ENCODE measurements at regions not wholly inside any gene's neighbourhood (a gene's known extent, or its start where the extent isn't known, plus 50 kb on each side); places are given as distances from the start of the nearest gene placed in this dataset.

DNA sequence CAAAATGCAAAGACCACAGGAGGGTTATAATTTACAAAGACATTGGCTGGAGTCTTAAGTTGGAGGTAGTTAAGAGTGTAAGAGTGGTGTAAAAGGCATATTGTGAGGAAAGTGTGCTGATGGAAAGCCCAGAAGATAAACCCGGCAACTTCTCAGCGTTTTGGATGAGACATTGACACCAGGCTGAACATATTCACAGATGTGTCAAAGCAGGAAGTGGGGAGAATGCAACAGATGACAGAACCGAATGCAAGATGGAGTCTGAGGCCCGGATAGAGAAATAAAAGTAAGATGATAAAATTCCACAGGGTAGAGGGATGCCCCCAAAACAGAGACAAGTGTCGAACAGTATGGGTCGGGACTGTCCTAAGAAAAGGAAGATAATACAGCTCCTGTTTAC lies 230.4 kb upstream of the TMEM72 start:
- Histone ChIP-seq H3K79me2 (ENCODE audit: insufficient read depth) (no peaks in the 10 kb centered on the region), H3K9me2 (ENCODE audit: insufficient read depth) (no peaks in the 10 kb centered on the region), H2AFZ (no peak overlapping the region), H3K4me2 (ENCODE audit: unreplicated experiment) (no peak overlapping the region), H3K4me3 (no peak overlapping the region), H3K27ac (no peak overlapping the region), H3K4me1 (ENCODE audit: insufficient read depth) (no peaks in the 10 kb centered on the region), H3K36me3 (ENCODE audit: low read depth) (no peaks in the 10 kb centered on the region), H3K9ac (no peak overlapping the region), H3K27me3 (replicated peaks; ENCODE audit: insufficient read depth) (no peaks in the 10 kb centered on the region), H3F3A (ENCODE audit: insufficient read depth) (no peaks in the 10 kb centered on the region), H3K9me3 (ENCODE audit: low read depth) (no peaks in the 10 kb centered on the region), H4K20me1 (ENCODE audit: insufficient read depth) (no peaks in the 10 kb centered on the region)
- in situ Hi-C loops (cut with MboI) = no loop called here
- TF ChIP-seq EZH2phosphoT487 (IDR thresholded peaks at IDR 0.05; ENCODE audit: insufficient read depth, low read depth) (no peak), EZH2 (IDR thresholded peaks at IDR 0.05; ENCODE audit: insufficient read depth, poor library complexity, severe bottlenecking) (no peak)
- no peak for DNase-seq
- 64 to 69% methylated on average over 6 of the region's 6 CpGs for WGBS, 2 experiments (ENCODE audit: low coverage in 1 of 2, low lambda C conversion rate in 2 of 2, missing lambda C conversion rate in 2 of 2)

DNA sequence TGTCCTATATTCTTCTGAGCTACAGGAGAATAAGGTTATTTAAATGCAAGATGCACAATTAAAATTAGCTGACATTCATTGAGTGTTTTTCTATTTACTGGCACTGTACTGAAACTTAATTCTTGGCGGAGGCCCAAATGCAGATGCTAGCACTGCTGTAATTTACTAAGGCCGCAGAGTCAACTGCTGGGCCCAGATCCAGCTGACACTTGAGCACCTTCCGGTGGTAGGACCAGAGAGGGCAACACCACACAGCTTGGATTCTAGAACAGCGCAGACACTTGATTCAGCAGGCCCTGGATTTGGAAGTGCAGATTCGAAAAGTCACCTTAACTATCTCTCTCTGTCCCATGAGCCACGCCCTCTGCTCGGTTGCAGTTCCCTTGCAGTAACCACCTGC lies 228.6 kb upstream of the TMEM72 start:
- Histone ChIP-seq H2AFZ (no peak overlapping the region), H3K36me3 (ENCODE audit: low read depth) (no peaks in the 10 kb centered on the region), H4K20me1 (ENCODE audit: insufficient read depth) (no peaks in the 10 kb centered on the region), H3K4me2 (ENCODE audit: unreplicated experiment) (no peak overlapping the region), H3K9me2 (ENCODE audit: insufficient read depth) (no peaks in the 10 kb centered on the region), H3K4me3 (no peak overlapping the region), H3K27ac (no peak overlapping the region), H3F3A (ENCODE audit: insufficient read depth) (no peaks in the 10 kb centered on the region), H3K79me2 (ENCODE audit: insufficient read depth) (no peaks in the 10 kb centered on the region), H3K9me3 (ENCODE audit: low read depth) (no peaks in the 10 kb centered on the region), H3K27me3 (replicated peaks; ENCODE audit: insufficient read depth) (no peaks in the 10 kb centered on the region), H3K9ac (no peak overlapping the region), H3K4me1 (ENCODE audit: insufficient read depth) (no peaks in the 10 kb centered on the region)
- 82% methylated on average over 7 of the region's 7 CpGs for WGBS, 2 experiments (ENCODE audit: low coverage in 1 of 2, low lambda C conversion rate in 2 of 2, missing lambda C conversion rate in 2 of 2)
- in situ Hi-C loops (cut with MboI) = no loop called here
- DNase-seq = no peak
- TF ChIP-seq EZH2phosphoT487 (IDR thresholded peaks at IDR 0.05; ENCODE audit: insufficient read depth, low read depth) (no peak), EZH2 (IDR thresholded peaks at IDR 0.05; ENCODE audit: insufficient read depth, poor library complexity, severe bottlenecking) (no peak)

DNA sequence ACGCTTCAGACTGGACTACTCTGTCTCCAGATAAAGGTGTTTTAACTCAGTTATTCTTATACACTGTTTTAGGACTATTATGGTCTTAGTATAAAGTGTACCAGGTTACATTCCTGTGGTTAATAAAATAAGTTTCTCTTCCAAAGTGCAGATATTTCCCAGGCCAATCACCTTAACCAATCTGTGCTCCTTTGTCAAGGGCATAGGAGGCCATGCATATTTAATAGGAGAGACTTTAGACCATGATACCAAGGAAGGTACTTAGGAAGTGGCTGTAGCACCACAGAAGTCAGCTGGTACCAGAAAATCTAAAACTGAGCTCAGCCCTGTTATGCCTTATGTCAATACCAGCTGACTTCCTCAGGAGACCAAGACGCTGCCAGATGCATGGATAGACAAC lies 226.5 kb upstream of the TMEM72 start:
- Histone ChIP-seq H3K4me1 (ENCODE audit: insufficient read depth) (peaks cover 3% of the 10 kb centered on the region), H3K4me2 (ENCODE audit: unreplicated experiment) (no peak overlapping the region), H2AFZ (no peak overlapping the region), H3K27ac (no peak overlapping the region), H3K4me3 (no peak overlapping the region), H3K79me2 (ENCODE audit: insufficient read depth) (no peaks in the 10 kb centered on the region), H3F3A (ENCODE audit: insufficient read depth) (no peaks in the 10 kb centered on the region), H3K9ac (no peak overlapping the region), H3K36me3 (ENCODE audit: low read depth) (no peaks in the 10 kb centered on the region), H3K9me2 (ENCODE audit: insufficient read depth) (no peaks in the 10 kb centered on the region), H3K27me3 (replicated peaks; ENCODE audit: insufficient read depth) (no peaks in the 10 kb centered on the region), H4K20me1 (ENCODE audit: insufficient read depth) (no peaks in the 10 kb centered on the region), H3K9me3 (ENCODE audit: low read depth) (no peaks in the 10 kb centered on the region)
- in situ Hi-C loops (cut with MboI) = no loop called here
- no peak for DNase-seq
- TF ChIP-seq EZH2phosphoT487 (IDR thresholded peaks at IDR 0.05; ENCODE audit: insufficient read depth, low read depth) = no peak
- no peak for TF ChIP-seq EZH2 (IDR thresholded peaks at IDR 0.05; ENCODE audit: insufficient read depth, poor library complexity, severe bottlenecking)
- WGBS, 2 experiments (ENCODE audit: low coverage in 1 of 2, low lambda C conversion rate in 2 of 2, missing lambda C conversion rate in 2 of 2) = 90 to 97% methylated on average over 2 of the region's 2 CpGs

DNA sequence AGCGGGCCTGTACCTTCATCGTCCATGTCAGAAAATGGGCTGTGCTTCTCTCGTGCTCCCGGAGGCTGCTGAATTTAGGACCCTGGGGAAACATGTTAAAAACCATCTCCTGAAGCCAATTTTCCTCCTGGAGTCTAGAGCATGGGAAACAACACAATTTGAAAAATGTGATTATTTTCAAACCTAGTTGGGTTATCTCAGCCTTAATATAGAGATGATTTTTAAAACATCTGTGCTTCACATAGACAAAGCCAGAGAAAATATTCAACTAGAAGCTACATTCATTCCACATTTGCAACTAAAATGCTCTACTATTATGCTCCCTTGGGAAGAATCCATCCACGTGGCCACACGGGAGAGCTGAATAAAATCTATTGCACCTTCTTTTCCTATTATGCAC lies 225.9 kb upstream of the TMEM72 start:
- Histone ChIP-seq H3K4me2 (ENCODE audit: unreplicated experiment) (no peak overlapping the region), H3K79me2 (ENCODE audit: insufficient read depth) (no peaks in the 10 kb centered on the region), H2AFZ (no peak overlapping the region), H3K9ac (no peak overlapping the region), H3K9me3 (ENCODE audit: low read depth) (no peaks in the 10 kb centered on the region), H3K9me2 (ENCODE audit: insufficient read depth) (no peaks in the 10 kb centered on the region), H3K4me3 (no peak overlapping the region), H3K27me3 (replicated peaks; ENCODE audit: insufficient read depth) (no peaks in the 10 kb centered on the region), H3K4me1 (ENCODE audit: insufficient read depth) (peaks cover 3% of the 10 kb centered on the region), H3K27ac (no peak overlapping the region), H3K36me3 (ENCODE audit: low read depth) (no peaks in the 10 kb centered on the region), H3F3A (ENCODE audit: insufficient read depth) (no peaks in the 10 kb centered on the region), H4K20me1 (ENCODE audit: insufficient read depth) (no peaks in the 10 kb centered on the region)
- in situ Hi-C loops (cut with MboI) = no loop called here
- TF ChIP-seq EZH2 (IDR thresholded peaks at IDR 0.05; ENCODE audit: insufficient read depth, poor library complexity, severe bottlenecking) (no peak), EZH2phosphoT487 (IDR thresholded peaks at IDR 0.05; ENCODE audit: insufficient read depth, low read depth) (no peak)
- DNase-seq = no peak
- 83 to 85% methylated on average over 6 of the region's 6 CpGs for WGBS, 2 experiments (ENCODE audit: low coverage in 1 of 2, low lambda C conversion rate in 2 of 2, missing lambda C conversion rate in 2 of 2)

DNA sequence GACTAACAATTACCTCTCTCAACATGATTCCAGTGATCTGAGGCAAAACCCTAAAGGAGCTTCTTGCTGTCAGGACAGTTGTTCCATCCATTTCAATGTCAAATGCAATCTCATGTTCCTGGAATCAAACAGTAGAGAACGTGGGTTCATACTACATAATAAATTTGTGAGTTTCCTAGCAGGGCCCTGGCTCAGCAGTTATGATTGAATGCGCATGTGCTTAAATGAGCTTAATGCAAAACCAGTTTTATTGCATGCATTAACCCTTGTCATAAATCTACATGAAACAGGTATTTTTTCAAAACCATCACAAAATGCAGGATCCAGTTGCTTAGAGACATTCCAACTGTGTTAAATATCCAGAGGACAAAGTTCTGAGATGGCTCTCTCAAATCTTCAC lies 225.4 kb upstream of the TMEM72 start:
- Histone ChIP-seq H3K27me3 (replicated peaks; ENCODE audit: insufficient read depth) (no peaks in the 10 kb centered on the region), H3K79me2 (ENCODE audit: insufficient read depth) (no peaks in the 10 kb centered on the region), H3K27ac (no peak overlapping the region), H3K4me3 (no peak overlapping the region), H4K20me1 (ENCODE audit: insufficient read depth) (no peaks in the 10 kb centered on the region), H3K4me1 (ENCODE audit: insufficient read depth) (peaks cover 3% of the 10 kb centered on the region), H3K9me2 (ENCODE audit: insufficient read depth) (no peaks in the 10 kb centered on the region), H3K9me3 (ENCODE audit: low read depth) (no peaks in the 10 kb centered on the region), H2AFZ (no peak overlapping the region), H3K4me2 (ENCODE audit: unreplicated experiment) (no peak overlapping the region), H3F3A (ENCODE audit: insufficient read depth) (no peaks in the 10 kb centered on the region), H3K36me3 (ENCODE audit: low read depth) (no peaks in the 10 kb centered on the region), H3K9ac (no peak overlapping the region)
- DNase-seq = no peak
- WGBS, 2 experiments (ENCODE audit: low coverage in 1 of 2, low lambda C conversion rate in 2 of 2, missing lambda C conversion rate in 2 of 2) = 63 to 67% methylated on average over 2 of the region's 2 CpGs
- TF ChIP-seq EZH2phosphoT487 (IDR thresholded peaks at IDR 0.05; ENCODE audit: insufficient read depth, low read depth) = no peak
- TF ChIP-seq EZH2 (IDR thresholded peaks at IDR 0.05; ENCODE audit: insufficient read depth, poor library complexity, severe bottlenecking) = no peak
- in situ Hi-C loops (cut with MboI) = no loop called here
